ENCODE measurements at regions not wholly inside any gene's neighbourhood (a gene's known extent, or its start where the extent isn't known, plus 50 kb on each side); places are given as distances from the start of the nearest gene placed in this dataset.

- TF ChIP-seq ZNF462 (CRISPR knock-in tag; IDR thresholded peaks at IDR 0.05), result no peak
Observed at GRCh38 chr17:70407506-70407905, 238.2 kb downstream of the KCNJ2 start (continued).

DNA sequence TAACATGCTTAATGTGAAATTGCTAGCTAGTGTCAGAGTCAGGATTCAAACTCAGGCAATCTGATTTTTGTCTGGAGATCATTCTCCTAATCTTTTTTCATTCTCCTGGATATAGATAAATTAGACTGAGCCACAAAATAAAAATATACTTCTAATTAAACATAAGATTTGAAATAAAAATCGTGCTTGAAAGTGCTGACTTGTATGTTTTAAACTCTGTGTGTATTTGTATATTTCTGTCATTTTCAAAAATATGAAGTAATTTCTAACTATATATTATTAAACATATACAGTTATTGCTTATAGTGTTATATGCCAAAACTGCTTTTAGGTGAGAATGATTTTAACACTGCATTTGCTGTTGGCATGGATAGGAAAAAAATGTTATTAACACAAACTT, 239.4 kb downstream of the KCNJ2 start:
- Histone ChIP-seq H3K4me3 (no peak overlapping the region), H3K27ac (ENCODE audit: low read depth) (no peak overlapping the region), H3K79me2 (replicated peaks; ENCODE audit: insufficient read depth) (no peaks in the 10 kb centered on the region), H3K4me2 (no peak overlapping the region), H3K4me1 (ENCODE audit: insufficient read depth) (no peaks in the 10 kb centered on the region), H3F3A (replicated peaks; ENCODE audit: low read depth) (no peaks in the 10 kb centered on the region), H3K27me3 (ENCODE audit: insufficient read depth) (no peaks in the 10 kb centered on the region), H3K9me2 (ENCODE audit: insufficient read depth) (no peaks in the 10 kb centered on the region), H3K36me3 (ENCODE audit: insufficient read depth) (no peaks in the 10 kb centered on the region), H2AFZ (no peak overlapping the region), H4K20me1 (replicated peaks; ENCODE audit: insufficient read depth) (no peaks in the 10 kb centered on the region)
- Mint-ChIP-seq H3K27ac (no peak overlapping the region), H3K4me3 (no peak overlapping the region), H3K36me3 (ENCODE audit: low read depth) (no peaks in the 10 kb centered on the region), H3K9me3 (no peaks in the 10 kb centered on the region), H3K27me3 (ENCODE audit: insufficient read depth, low read depth, poor library complexity) (peaks cover 1% of the 10 kb centered on the region), H3K4me1 (no peaks in the 10 kb centered on the region; the same call in 2 of the 3 replicates)
- ATAC-seq (no peak), DNase-seq (ENCODE audit: low spot score) (no peak)
- no peak for TF ChIP-seq EZH2phosphoT487 (IDR thresholded peaks at IDR 0.05; ENCODE audit: unreplicated experiment)
- no peak for TF ChIP-seq JUNB (IDR thresholded peaks at IDR 0.05; ENCODE audit: unreplicated experiment)
- TF ChIP-seq, protein P1, sequence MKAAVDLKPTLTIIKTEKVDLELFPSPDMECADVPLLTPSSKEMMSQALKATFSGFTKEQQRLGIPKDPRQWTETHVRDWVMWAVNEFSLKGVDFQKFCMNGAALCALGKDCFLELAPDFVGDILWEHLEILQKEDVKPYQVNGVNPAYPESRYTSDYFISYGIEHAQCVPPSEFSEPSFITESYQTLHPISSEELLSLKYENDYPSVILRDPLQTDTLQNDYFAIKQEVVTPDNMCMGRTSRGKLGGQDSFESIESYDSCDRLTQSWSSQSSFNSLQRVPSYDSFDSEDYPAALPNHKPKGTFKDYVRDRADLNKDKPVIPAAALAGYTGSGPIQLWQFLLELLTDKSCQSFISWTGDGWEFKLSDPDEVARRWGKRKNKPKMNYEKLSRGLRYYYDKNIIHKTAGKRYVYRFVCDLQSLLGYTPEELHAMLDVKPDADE (IDR thresholded peaks at IDR 0.05), result no peak
- TF ChIP-seq ZNF114 (CRISPR knock-in tag; IDR thresholded peaks at IDR 0.05), result no peak
- no peak for TF ChIP-seq NANOG (IDR thresholded peaks at IDR 0.05; ENCODE audit: borderline replicate concordance)
- TF ChIP-seq ZNF331 (CRISPR knock-in tag; IDR thresholded peaks at IDR 0.05; ENCODE audit: low read depth), result no peak
- TF ChIP-seq ZNF462 (CRISPR knock-in tag; IDR thresholded peaks at IDR 0.05), result no peak
- no peak for TF ChIP-seq CREB1 (CRISPR knock-in tag; IDR thresholded peaks at IDR 0.05; ENCODE audit: low read depth)
- TF ChIP-seq EZH2 (IDR thresholded peaks at IDR 0.05; ENCODE audit: low read depth, unreplicated experiment), result no peak
- no peak for TF ChIP-seq POLR2AphosphoS5 (IDR thresholded peaks at IDR 0.05; ENCODE audit: low read depth)

Measured in GM23338 (cell line).